ENCODE measurements at regions not wholly inside any gene's neighbourhood (a gene's known extent, or its start where the extent isn't known, plus 50 kb on each side); places are given as distances from the start of the nearest gene placed in this dataset.

- TF ChIP-seq ETS1 (IDR thresholded peaks at IDR 0.05) (no peak), CTCF (conservative IDR thresholded peaks at IDR 0.05; ENCODE audit: low read depth in 2 of 2) (no peak), POLR2AphosphoS5 (IDR thresholded peaks at IDR 0.05; ENCODE audit: low read depth) (no peak), REST (IDR thresholded peaks at IDR 0.05; ENCODE audit: unreplicated experiment) (no peak), EZH2 (IDR thresholded peaks at IDR 0.05; ENCODE audit: low read depth, unreplicated experiment) (no peak), EZH2phosphoT487 (IDR thresholded peaks at IDR 0.05; ENCODE audit: unreplicated experiment) (no peak), JUNB (IDR thresholded peaks at IDR 0.05; ENCODE audit: unreplicated experiment) (no peak)
Observed at GRCh38 chr9:13770956-13771355, 491.5 kb upstream of the MPDZ start.

Measured in GM23338 (cell line).